GM21825 (cell line): ENCODE measurements at regions not wholly inside any gene's neighbourhood (a gene's known extent, or its start where the extent isn't known, plus 50 kb on each side); places are given as distances from the start of the nearest gene placed in this dataset.

ENCODE experiments used
- ATAC-seq: cut with Tn5 transposase; IDR thresholded peaks from one replicate; pipeline ENCODE4 v1.9.1; 2021; ENCODE audit warnings: mild to moderate bottlenecking, moderate library complexity; ENCODE audit not compliant: unreplicated experiment

- ATAC-seq, result no peak
Observed at GRCh38 chr22:34696557-34696956, 369.4 kb upstream of the ISX start.

- ATAC-seq, result no peak
Observed at GRCh38 chr22:34702279-34702678, 363.7 kb upstream of the ISX start.

DNA sequence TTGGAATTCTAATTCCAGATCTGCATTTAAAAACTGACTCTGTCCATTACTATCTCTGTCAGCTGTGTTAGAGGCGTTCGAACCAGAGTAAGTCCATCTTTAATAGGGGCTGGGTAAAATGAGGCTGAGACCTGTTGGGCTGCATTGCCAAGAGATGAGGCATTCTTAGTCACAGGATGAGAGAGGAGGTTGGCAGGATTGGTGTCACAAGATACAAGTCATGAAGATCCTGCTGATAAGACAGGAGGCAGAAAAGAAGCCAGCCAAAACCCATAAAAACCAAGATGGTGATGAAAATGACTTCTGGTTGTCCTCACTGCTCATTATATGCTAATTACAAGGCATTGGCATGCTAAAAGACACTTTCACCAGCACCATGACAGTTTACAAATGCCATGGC, 356.3 kb upstream of the ISX start:
- ATAC-seq, result no peak

GRCh38 chr22:34722901-34723300, 343.1 kb upstream of the ISX start:
- no peak for ATAC-seq

GRCh38 chr22:34736081-34736480, 329.9 kb upstream of the ISX start:
- no peak for ATAC-seq

GRCh38 chr22:34738661-34739400, 327.1 kb upstream of the ISX start:
- no peak for ATAC-seq

DNA sequence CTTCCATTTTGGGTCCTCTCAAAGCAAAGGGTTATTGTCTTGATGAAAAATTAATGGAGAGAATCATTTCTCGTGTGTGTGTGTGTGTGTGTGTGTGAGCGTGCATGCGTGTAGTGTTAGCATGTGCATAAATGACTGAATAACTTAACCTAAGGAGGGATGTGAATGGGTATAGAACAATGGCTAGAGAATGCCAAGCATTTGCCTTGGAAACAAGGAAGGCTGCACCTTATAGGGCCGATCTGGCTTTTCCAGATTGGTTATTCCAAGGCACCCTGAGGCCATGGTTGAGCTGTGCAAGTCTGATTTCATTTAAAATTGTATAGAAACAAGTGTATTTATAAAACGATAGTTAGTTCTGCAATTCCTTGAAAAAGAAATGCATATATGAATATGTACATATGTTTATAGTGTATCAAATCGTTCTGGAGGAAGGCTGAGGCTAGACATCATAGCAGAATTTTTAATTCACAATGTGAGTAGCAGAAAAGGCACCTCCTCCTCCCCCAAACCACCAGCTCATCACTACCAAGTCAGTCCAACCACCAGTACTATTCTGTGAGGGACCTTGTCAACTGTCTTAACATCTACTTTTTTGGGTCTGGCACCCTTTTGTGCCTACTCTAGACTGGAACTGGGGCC, 322.7 kb upstream of the ISX start:
- no peak for ATAC-seq

- no peak for ATAC-seq
Observed at GRCh38 chr22:34760276-34761008, 305.5 kb upstream of the ISX start.

GRCh38 chr22:34761111-34761510, 304.8 kb upstream of the ISX start:
- ATAC-seq, result no peak

DNA sequence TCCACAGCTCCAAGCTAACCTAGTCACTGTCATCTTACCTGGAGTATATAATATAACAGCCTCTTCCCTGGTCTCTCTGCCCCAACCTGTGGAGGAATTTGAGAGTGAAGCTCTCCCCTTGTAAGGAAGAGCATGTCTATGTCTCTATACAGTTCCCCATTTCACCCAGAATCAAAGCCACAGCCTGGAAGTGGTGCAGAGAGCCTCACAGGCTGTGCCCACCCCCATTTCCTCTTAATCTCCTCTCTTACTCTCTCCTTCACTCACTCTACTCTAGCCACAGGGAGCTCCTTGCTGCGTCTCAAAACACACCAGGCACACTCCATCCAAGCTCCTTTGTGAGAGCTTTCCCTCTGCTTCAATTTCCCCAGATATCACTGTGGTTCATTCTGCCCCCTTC, 302.5 kb upstream of the ISX start:
- ATAC-seq, result no peak

DNA sequence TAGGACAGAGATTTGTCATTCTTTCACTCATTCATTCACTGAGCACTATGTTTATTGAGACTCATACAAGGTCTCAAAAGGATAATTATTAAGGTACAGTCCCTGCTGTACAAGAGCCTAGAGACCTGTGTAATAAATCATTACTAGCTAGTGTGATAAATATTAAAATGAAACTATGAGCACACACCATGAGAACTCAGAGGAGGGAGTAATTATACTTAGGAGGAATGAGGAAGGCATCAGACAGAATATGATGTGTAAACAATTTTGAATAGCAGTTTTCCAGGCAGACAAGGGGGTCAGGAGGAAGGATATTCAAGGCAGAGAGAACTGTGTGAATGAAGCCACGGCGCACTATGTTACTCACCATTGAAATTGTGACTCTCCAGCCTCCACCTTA, 300.8 kb upstream of the ISX start:
- ATAC-seq, result no peak

GRCh38 chr22:34769361-34769760, 296.6 kb upstream of the ISX start:
- no peak for ATAC-seq

DNA sequence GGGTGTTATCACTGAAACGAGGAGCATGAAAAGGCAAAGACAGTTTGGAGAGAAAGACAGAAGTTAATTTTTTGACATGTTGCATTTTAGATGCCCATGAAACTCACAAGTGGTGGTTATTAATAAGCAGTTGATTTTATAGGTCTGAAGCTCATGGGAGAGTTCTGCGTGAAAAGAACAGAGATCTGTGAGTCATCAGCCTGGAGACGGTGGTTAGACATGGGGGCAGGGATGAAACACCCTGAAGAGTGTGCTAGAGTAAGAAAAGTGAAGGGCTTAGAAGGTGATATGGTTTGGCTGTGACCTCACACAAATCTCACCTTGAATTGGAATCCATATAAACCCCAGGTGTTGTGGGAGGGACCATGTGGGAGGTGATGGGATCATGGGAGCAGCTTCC, 289.1 kb upstream of the ISX start:
- no peak for ATAC-seq

DNA sequence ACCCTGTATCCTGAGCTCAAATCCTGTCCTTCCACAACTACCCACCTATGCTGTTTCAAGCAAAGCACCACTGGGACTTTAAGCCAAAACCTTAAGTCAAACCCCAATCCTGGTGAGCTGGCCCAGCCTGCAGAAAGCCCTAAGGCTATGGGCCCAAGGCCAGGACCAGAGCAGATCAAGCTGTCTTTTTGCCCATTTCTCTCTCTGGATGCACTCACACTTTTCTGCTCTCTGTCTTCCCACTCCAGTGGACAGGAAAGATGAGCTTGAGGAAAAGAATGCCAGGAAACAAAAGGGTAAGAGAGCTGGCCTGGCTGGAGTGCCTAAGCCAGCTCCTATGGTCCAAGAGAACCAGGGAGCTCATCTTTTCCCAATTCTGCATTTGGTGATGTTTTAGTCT, 284.3 kb upstream of the ISX start:
- ATAC-seq, result no peak

DNA sequence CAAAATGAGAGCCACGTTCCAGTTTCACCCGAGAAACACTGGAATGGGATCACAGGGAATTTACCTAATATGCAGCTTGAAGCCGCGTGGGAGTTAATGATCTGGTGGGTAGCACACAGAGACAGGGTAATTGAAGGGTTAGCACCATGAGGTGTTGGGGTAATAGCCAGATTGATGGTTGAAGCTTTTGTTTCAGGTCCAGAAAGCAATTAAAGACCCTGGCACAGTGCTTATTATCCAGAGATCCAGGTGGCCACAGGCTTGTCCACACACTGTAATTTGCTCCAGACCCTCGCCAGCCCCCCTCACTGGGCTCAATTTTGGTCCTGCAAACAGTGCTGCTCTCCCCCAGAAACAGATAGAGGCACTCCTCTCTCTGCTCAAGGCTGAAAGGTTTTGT, 282.5 kb upstream of the ISX start:
- ATAC-seq, result no peak

GRCh38 chr22:34784056-34784455, 281.9 kb upstream of the ISX start:
- ATAC-seq, result no peak

DNA sequence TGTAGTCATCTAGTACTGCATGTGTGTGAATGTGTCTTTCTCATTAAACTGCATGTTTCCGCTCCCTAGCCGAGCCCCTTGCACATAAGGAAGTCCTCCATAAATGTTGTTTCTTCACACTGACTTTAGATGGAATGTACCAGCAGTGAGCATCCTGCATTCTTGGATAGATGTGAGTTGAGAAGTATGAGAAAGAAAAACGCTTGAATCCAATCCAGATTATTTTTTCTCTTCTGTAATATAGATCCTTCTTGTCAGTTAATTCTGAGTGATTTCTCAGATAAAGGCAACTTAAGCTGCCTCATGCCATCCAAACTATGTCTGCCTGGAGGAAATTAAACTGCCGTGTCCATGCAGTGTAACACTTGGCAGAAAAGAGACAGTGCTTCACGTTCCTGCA, 268.1 kb upstream of the ISX start:
- no peak for ATAC-seq

DNA sequence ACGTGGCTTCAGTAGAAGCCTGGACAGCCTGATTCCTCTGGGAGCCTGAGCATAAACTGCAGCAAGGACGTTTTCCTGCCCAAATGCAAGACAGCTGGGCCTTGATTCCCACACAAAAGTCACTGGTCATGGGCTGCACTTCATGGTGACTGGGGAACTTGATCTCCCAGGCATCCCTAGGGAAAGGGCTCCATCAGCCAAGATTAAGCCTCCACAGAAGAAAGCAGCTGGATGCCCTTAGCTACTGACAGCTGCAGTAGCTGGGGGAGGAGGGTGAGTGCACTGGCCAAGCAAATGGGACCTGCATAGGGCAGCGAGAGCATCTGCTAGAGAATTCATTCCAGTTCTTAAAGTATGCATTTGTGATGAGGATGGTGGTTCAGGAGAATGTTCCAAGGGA, 267.4 kb upstream of the ISX start:
- ATAC-seq, result no peak

DNA sequence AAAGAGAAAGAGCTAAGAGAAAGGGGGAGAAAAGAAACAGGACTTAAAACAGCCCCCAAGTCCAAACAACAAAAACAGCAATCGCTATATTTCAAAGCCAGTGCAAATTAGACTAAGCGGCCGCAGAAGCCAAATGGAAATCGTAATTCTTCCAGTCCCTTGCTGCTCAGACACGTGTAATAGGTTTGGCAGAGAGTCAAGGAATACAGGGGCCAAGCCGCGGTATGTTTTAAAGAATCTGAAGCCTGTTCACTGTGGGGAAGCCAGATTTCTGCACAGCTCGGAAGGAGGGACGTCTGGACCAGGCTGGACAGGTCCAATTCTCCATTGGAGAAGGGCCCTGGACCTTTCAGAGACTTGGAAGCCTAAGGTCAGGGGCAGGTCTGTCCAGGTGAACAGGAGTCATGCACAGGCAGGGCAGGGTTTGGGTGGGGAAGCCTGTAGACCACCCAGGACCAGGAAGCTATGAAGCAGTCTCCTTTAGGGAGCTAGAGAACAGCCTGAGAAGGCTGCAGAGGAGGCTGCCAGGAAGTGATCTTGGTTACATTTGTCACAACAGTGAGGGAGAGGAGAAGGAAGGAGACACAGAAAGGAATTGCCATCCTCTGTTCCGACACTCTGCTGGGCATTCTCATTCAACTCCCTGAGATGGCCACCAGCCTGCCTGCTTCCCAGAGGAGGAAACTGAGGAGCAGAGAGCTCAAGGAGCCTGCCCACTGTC, 265.5 kb upstream of the ISX start:
- no peak for ATAC-seq

DNA sequence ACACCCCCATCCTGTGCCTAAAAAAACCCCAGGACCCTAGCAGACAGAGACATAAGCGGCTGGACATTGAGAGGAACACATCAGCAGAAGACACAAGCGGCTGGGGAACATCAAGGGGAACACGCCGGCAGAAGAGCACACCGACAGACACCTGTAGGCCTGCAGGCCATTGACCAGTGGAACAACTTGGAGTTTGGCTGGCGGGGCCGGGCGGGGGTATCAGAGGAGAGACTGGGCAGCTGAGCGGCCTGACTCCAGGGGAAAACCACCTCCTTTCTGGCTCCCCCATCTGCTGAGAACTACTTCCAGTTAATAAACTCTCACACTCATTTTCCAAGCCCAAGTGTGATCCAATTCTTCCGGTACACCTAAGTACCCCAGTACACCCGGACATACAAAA, 264.7 kb upstream of the ISX start:
- ATAC-seq, result no peak

GRCh38 chr22:34804091-34804490, 261.9 kb upstream of the ISX start:
- no peak for ATAC-seq

DNA sequence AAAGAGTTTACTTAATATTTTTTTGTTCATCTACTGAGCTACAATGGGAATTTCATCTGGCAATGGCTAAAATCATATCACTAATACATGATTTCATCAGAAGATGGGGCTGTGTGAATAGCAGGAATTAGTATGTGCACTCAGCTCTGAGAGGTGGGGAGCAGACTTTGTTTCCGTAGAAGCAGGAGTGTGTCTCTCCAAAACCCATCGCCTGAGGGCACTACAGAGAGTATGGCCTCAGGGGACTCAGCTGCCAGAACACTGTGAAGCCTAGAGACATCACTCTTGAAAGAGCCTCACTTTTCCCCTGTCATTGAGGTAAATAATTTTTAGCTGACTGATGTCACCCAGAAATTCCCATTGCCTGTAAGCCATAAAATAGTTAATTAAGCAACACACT, 261.4 kb upstream of the ISX start:
- no peak for ATAC-seq
